Keratinocyte (primary cell): ENCODE measurements at regions not wholly inside any gene's neighbourhood (a gene's known extent, or its start where the extent isn't known, plus 50 kb on each side); places are given as distances from the start of the nearest gene placed in this dataset.
A peak's percentile ranks its signal among the peaks of the same experiment; 100 is the strongest.

Experiments used
- DNase-seq: peaks from one replicate; pipeline ENCODE4 v3.0.0-alpha.2; 2011; ENCODE audit warnings: low read depth, missing footprints, low spot score
- FAIRE-seq: peaks from 2 replicates; lab custom pipeline; 2011; peaks lifted over from hg19 to GRCh38; lab: Jason Lieb, UNC
- H2AFZ ChIP-seq: 2 replicates; pipeline ENCODE4 v1.6.0; 2012; ENCODE audit warnings: low read length, control low read depth, inconsistent platforms; ENCODE audit not compliant: control insufficient read depth
- H3K27ac ChIP-seq: 2 replicates; pipeline ENCODE4 v1.5.1; 2011; ENCODE audit warnings: low read length; ENCODE audit not compliant: control insufficient read depth, insufficient read depth
- H3K27me3 ChIP-seq: 3 replicates; pipeline ENCODE4 v1.6.0; 2011; ENCODE audit warnings: low read length; ENCODE audit not compliant: control insufficient read depth, insufficient read depth; ENCODE audit errors: extremely low read depth
- H3K36me3 ChIP-seq, 2 experiments: 2 replicates in 1 of 2; 3 replicates in 1 of 2; pipeline ENCODE4 v1.5.1; 2011; ENCODE audit warnings: low read length in 2 of 2, mild to moderate bottlenecking in 1 of 2; ENCODE audit not compliant: control insufficient read depth in 2 of 2, insufficient read depth in 2 of 2; ENCODE audit errors: extremely low read depth in 1 of 2
- H3K4me1 ChIP-seq: 3 replicates; pipeline ENCODE4 v1.5.1; 2011; ENCODE audit warnings: low read length; ENCODE audit not compliant: control insufficient read depth, insufficient read depth; ENCODE audit errors: extremely low read depth
- H3K4me2 ChIP-seq: 3 replicates; pipeline ENCODE4 v1.6.0; 2011; ENCODE audit warnings: low read depth, low read length; ENCODE audit not compliant: control insufficient read depth, insufficient read depth; ENCODE audit errors: extremely low read depth
- H3K4me3 ChIP-seq, 3 experiments: fragments of 200-600 bp in 1 of 3; sonication (generic) in 1 of 3; 2 replicates in 2 of 3; 3 replicates in 1 of 3; pipeline ENCODE4 v1.5.1; 2011 to 2016; ENCODE audit warnings: low read length in 3 of 3, mild to moderate bottlenecking in 3 of 3, control low read depth in 2 of 3, inconsistent platforms in 1 of 3, low read depth in 1 of 3, mixed read lengths in 1 of 3, mixed run types in 1 of 3, moderate library complexity in 1 of 3; ENCODE audit not compliant: control insufficient read depth in 2 of 3, insufficient read depth in 2 of 3; ENCODE audit errors: extremely low read depth in 1 of 3
- H3K79me2 ChIP-seq: 2 replicates; pipeline ENCODE4 v1.6.0; 2012; ENCODE audit warnings: low read length; ENCODE audit not compliant: control insufficient read depth, insufficient read depth
- H3K9ac ChIP-seq: 3 replicates; pipeline ENCODE4 v1.6.0; 2011; ENCODE audit warnings: low read length; ENCODE audit not compliant: control insufficient read depth, insufficient read depth; ENCODE audit errors: extremely low read depth
- H3K9me1 ChIP-seq: 3 replicates; pipeline ENCODE4 v1.6.0; 2011; ENCODE audit warnings: low read length; ENCODE audit not compliant: control insufficient read depth, insufficient read depth; ENCODE audit errors: extremely low read depth
- H3K9me3 ChIP-seq: 2 replicates; pipeline ENCODE4 v1.5.1; 2012; ENCODE audit warnings: low read depth, low read length; ENCODE audit not compliant: control insufficient read depth
- H4K20me1 ChIP-seq: 3 replicates; pipeline ENCODE4 v1.6.0; 2011; ENCODE audit warnings: low read length; ENCODE audit not compliant: control insufficient read depth, insufficient read depth; ENCODE audit errors: extremely low read depth
- CTCF ChIP-seq, 3 experiments: IDR thresholded peaks in 1 of 3; conservative IDR thresholded peaks in 1 of 3; optimal IDR thresholded peaks in 1 of 3; 2 replicates in 2 of 3; 3 replicates in 1 of 3; pipeline versions ENCODE3 to v1.5.1; 2011; ENCODE audit warnings: low read length in 3 of 3, mild to moderate bottlenecking in 3 of 3, moderate library complexity in 2 of 3, control low read depth in 1 of 3, inconsistent platforms in 1 of 3; ENCODE audit not compliant: insufficient read depth in 2 of 3; ENCODE audit errors: extremely low read depth in 1 of 3
- EZH2 ChIP-seq: IDR thresholded peaks from one replicate; pipeline ENCODE4 v1.6.1; 2012; ENCODE audit warnings: inconsistent platforms, mild to moderate bottlenecking, low read length, moderate library complexity
- dilution Hi-C: fragments of 300-500 bp; cut with MboI; formaldehyde crosslinking; loops from one replicate; pipeline ENCODE4 v1.7.0; 2020; ENCODE audit warnings: low sequenced_read_pairs; ENCODE audit not compliant: extremely low pct_ligation_motif_present

DNA sequence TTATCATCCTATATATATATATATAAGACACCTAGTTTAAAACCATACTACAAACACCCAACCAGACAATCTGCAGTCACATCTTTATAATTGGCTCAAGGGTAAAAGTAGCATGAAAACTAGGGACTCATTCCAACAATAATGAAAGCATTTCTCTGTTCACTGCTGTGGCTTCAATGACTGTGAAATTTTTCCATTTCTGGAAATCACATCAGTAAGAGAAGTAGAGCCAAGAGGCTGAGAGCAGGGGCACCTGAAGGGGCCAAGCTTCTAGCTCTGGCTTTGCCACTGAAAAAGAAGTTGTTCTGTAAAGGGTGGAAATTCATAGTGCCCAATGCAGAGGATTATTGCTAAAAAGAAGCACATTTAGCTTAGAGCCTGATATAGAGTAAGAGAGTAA, 158.6 kb upstream of the GLI3 start:
- Histone ChIP-seq H3K4me1 (no peaks in the 10 kb centered on the region), H3K9me3 (no peaks in the 10 kb centered on the region), H3K36me3 (no peaks in the 10 kb centered on the region), H2AFZ (no peak overlapping the region), H3K9ac (no peak overlapping the region), H3K27ac (no peak overlapping the region), H3K4me2 (no peak overlapping the region), H3K4me3 (no peak overlapping the region), H4K20me1 (no peaks in the 10 kb centered on the region), H3K9me1 (no peaks in the 10 kb centered on the region), H3K79me2 (no peaks in the 10 kb centered on the region), H3K27me3 (no peaks in the 10 kb centered on the region)
- dilution Hi-C loops: no loop called here
- no peak for TF ChIP-seq CTCF (optimal IDR thresholded peaks at IDR 0.05 in 1 of 3, IDR thresholded peaks at IDR 0.05 in 1 of 3, conservative IDR thresholded peaks at IDR 0.05 in 1 of 3; ENCODE audit: extremely low read depth in 1 of 3, insufficient read depth in 2 of 3, low read length in 3 of 3)
- FAIRE-seq (no peak), DNase-seq (no peak)

DNA sequence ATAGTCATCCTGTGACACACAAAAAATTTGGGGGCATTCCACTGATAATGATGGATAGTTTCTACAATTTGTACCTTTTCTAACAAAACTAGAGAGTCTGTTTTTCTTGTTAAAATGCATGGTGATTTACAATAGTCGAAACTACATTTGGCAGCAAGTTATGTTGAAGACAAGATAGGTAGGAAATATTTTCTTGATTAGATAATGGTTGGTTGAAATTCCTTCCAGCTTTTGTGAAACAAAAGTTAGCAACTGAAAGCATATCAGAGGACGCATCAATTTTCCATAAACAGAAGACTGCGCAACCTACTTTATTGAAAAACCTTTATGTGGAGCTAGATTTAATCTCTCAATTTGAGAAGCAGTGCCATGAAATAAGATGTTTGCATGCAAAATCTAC, 155.8 kb upstream of the GLI3 start:
- no peaks in the 10 kb centered on the region for H3K36me3 ChIP-seq
- no peak overlapping the region for H3K4me2 ChIP-seq
- H2AFZ ChIP-seq: peak overlapping the region; percentile 11
- FAIRE-seq (no peak), DNase-seq (no peak)
- H4K20me1 ChIP-seq: no peaks in the 10 kb centered on the region
- TF ChIP-seq CTCF (optimal IDR thresholded peaks at IDR 0.05 in 1 of 3, IDR thresholded peaks at IDR 0.05 in 1 of 3, conservative IDR thresholded peaks at IDR 0.05 in 1 of 3; ENCODE audit: extremely low read depth in 1 of 3, insufficient read depth in 2 of 3, low read length in 3 of 3) (no peak), EZH2 (no peak)
- H3K4me3 ChIP-seq: no peak overlapping the region
- H3K9me3 ChIP-seq: no peaks in the 10 kb centered on the region
- H3K79me2 ChIP-seq: no peaks in the 10 kb centered on the region
- dilution Hi-C loops: no loop called here
- no peak overlapping the region for H3K9ac ChIP-seq
- no peaks in the 10 kb centered on the region for H3K27me3 ChIP-seq
- no peak overlapping the region for H3K27ac ChIP-seq
- peaks cover 13% of the 10 kb centered on the region for H3K4me1 ChIP-seq
- no peaks in the 10 kb centered on the region for H3K9me1 ChIP-seq
